GM21515 (cell line): ENCODE measurements at regions not wholly inside any gene's neighbourhood (a gene's known extent, or its start where the extent isn't known, plus 50 kb on each side); places are given as distances from the start of the nearest gene placed in this dataset.

Experiments
- ATAC-seq: cut with Tn5 transposase; IDR thresholded peaks from one replicate; pipeline ENCODE4 v1.9.1; 2021; ENCODE audit not compliant: unreplicated experiment

DNA sequence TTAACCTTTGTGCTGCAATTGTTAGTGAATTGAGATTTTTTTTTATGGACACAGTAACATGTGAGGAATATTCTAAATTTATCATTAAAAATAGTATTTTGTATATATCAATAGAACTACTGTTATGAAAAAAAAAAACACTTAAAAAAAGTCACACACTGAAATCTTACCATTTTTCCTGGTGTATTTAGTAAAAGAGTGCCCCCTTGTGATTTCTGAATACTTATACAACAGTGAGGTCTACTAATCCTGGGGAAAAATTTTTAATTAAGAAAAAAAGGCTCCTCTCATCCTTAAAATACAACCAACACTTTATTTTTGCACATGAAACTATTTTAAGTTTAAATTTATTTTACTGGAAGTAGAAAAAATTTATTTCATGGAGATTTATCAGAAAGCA lies 56.4 kb upstream of the SPOCK3 start:
- no peak for ATAC-seq

DNA sequence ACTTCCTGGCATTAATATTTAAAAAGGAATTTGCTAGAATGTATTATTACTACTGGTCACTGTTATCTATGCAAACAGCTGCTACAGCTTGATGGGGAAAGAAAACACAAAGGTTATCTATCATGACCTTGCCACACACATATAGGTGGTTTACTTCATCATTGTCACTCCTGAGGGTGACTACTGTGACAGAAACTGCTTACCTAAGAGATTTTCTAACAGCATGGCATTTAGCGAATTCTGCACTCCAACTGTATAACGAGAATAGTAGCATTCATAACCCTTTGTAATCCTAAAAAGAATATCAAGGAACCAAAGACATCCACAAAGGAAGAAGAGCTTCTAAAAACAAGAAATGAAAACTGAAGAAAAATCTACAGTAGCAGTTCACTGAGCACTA lies 74.6 kb upstream of the SPOCK3 start:
- ATAC-seq = no peak

DNA sequence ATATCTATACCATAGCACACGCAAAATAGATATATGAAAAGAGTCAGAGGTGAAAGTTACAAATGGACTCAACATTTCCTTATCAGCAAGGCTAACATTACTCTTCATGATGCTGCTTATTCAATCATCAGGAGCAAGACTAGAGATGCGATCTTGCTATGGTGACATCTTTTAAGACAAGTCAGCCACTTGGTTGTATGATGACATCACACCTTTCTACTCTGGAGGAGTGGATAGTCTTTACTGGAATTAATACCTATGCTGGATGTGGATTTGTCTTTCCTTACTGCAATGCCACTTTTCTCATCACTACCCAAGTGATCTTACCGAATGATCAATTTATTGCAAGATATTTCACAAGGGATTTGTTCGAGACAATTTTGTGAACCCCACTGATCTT lies 87.0 kb upstream of the SPOCK3 start:
- ATAC-seq = no peak

DNA sequence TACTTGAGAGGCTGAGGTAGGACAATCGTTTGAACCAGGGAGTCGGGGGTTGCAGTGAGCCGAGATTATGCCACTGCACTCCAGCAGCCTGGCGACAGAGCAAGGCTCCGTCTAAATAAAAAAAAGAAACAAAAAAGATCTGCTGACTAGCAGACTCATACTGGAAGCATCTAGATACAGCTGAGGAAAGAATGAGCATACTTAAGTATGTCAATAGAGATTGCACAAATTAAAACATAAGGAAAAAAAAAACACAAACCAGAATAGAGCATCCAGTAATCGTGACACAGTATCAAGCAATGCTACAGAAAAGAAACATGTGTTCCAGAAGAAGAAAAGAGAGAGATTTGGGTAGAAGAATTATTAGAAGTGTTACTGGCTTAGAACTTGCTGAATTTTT lies 105.5 kb upstream of the SPOCK3 start:
- no peak for ATAC-seq

DNA sequence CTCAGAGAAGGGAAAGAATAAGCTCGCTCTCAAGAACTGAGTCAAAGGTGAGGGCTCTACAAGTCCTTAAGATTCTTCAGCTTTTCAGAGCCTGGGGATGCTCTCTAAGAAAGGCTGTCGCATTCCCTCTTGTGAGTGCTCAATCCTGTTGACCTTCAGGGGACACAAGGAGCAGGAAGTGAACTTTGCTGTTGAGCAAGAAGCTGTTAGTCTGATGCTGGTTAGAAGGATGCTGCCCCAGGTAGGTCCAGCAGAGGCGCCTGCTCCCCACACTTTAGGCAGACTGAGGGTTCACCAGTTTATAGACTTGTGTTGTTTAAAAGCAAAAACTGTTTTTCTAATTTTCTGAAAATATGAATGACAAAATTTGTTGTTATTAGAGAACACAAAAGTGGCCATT lies 125.4 kb upstream of the SPOCK3 start:
- ATAC-seq = no peak

DNA sequence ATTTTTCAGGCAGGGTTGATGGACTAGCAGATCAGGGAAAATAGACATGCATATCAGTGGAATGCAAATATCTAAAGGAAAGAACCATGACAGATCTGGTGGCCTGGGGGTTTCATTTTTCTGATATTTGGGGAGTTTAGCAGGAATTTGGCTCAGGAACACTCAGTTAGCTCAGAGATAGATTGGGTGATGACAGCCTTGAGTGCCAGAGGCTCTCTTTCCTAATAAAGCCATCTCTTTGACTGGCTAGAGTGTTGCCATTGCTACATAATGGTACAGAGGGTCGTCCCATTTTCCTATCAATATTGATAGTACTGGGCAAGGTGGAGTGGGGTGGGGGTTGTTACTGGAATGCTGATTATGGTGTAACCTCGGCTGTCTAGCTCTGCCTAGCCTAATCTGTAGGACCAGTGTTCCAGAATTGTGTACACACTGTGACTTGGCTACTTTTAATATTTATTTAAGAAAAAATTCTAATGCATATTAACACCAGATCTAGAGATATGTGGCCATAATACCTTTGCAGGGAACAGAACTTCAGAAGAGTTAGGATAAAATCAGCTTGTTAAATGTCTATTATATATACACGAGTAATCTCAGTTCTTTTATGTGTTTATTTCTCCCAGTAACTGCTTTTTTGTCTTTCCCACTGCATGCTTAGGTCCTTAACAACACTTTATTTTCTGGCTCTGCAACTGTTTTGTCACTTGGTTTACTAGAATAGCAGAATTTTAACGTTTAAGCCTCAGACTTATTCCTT lies 145.0 kb upstream of the SPOCK3 start:
- no peak for ATAC-seq

DNA sequence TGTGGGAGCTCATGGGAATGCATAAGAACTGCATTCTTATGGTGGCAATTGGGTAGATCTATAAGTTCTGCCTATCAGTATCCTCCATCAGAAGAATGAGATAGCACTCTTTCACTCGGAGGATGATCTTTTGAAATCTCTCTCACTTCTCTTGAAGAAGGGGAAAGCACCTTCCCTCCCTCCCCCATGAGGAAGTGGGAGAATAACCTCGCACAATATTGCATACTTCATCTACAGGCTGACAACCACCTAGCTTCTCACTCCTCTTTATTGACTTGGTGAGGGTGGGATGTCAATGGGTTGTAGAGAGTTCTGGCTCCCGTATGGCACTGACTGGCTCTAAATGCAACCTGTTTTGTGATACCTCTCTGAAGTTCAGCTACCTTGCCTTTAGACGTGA lies 146.7 kb upstream of the SPOCK3 start:
- no peak for ATAC-seq

DNA sequence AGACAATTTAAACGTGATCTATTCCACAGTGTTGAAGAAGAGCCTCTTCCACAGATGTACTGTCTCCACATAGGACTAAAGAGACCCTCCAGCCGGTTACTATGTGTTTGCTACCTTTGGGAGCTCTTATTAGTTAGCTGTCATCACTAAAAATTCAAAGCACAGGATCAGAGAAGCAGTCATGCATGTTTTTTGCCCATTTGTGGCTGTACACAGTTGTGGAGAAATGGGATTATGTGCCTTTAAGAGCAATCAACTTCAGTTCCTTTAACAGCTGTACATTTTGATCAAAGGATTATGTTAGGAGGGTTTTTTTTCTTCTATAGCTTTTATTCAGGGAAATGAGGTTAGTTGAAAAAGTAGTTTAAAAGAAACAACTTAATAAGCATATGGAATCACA lies 149.0 kb upstream of the SPOCK3 start:
- ATAC-seq = no peak

DNA sequence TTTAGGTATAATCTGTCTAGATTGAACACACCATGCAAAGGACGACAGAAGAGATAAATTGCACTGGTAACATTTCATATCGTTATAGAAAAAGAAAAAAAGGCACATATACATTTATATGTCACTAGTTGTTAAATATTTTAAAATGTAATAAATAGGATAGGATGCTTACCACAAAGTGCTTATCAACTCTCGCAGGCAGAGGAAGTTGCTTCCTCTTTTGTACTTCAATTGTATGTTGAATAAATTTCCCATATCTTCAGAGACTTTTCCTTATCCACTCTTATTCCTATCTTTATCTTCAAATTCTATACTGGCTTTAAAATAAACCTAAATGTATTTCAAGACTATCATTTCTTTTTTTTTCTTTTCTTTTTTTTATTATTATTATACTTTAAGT lies 163.3 kb upstream of the SPOCK3 start:
- ATAC-seq = no peak

DNA sequence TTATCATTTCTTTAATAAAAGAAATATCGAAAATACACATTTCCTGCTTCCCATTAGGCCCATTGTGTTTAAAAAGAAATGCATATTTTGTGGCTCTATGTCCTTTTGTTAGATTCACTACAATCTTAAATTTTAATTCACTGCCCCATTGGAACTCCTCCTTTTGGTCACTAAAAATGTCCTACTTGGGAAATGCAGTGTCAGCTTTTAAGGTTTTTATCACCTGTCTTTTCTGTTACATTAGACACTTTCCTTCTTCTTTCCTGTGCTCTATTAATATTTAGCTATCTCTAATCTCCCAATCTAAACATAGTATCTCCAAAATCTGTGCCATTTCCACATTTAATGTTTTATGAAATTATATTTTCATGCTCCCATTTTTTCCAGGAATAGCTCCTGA lies 164.9 kb upstream of the SPOCK3 start:
- ATAC-seq = no peak

DNA sequence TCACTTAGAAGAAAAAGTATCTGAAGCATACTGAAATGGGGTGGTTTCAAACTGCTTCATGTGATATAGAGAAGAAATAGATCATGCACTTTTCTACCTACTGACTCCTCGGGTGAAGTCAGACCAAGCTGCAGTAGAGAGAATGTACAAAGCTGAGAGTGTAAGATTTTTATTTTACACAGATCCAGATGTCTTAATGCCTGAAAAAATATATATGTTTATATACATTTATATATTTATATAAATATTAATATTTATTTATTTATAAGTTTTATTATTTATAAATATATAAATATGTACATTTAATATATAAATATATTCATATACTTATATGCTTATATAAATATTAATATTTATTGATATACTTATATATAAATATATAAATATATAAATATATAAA lies 171.9 kb upstream of the SPOCK3 start:
- no peak for ATAC-seq

DNA sequence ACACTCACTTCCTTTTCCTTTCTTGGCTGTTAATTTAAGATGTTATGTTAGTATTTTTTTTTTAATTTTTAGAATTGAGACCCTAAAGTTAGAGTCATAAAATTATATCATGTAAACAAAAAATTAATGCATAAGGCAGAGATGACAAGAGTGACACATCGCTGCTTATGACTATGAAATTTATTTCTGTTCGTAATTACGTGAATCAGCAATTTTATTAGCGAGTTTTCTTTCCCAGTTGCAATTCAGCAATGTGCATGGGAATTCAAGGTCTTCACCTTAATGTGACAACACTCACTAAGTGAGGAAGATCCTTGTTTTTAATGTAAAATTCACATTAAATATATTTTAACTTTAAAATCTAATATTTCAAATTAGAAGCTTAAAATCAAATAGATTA lies 181.2 kb upstream of the SPOCK3 start:
- no peak for ATAC-seq

DNA sequence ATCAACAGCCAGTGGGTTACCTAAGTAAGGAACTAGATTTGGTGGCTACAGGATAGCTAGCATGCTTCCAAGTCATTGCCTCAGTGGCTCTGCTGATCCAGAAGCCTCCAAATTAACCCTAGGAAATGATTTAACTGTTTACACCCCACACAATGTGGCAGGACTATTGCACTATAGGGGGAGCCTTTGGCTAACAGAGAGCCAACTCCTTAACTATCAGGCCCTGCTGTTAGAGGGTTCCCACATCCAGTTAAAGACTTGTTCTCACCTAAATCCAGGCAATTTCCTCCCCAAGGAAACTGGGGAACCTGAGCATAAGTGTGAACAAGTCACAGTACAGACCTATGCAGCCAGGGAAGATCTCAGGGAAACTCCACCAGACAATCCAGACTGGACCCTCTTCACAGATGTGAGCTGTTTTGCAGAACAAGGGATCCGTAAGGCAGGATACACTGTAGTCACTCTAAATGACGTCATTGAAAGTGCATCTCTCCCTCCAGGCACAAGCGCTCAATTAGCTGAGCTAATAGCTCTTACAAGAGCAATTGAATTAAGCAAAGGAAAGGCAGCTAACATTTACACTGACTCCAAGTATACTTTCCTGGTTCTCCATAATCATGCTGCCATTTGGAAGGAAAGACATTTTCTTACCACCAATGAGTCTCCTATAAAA lies 185.3 kb upstream of the SPOCK3 start:
- no peak for ATAC-seq

DNA sequence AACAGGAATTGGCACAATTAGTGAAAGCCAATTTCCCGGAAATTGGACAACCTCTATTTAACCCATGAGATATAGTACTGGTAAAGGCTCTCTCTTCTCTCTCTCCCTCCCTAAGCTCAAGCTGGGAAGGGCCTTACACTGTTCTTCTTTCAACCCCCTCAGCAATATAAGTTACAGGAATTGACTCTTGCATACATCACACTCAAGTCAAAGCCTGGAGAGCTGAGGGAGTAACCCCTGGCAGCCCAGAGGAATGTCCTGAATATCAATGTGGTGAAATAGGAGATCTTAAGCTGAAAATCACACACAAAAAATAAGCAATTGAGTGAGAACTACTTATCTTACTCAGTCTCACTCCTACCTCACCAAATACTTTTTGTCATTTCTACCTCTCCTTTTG lies 186.9 kb upstream of the SPOCK3 start:
- ATAC-seq = no peak

DNA sequence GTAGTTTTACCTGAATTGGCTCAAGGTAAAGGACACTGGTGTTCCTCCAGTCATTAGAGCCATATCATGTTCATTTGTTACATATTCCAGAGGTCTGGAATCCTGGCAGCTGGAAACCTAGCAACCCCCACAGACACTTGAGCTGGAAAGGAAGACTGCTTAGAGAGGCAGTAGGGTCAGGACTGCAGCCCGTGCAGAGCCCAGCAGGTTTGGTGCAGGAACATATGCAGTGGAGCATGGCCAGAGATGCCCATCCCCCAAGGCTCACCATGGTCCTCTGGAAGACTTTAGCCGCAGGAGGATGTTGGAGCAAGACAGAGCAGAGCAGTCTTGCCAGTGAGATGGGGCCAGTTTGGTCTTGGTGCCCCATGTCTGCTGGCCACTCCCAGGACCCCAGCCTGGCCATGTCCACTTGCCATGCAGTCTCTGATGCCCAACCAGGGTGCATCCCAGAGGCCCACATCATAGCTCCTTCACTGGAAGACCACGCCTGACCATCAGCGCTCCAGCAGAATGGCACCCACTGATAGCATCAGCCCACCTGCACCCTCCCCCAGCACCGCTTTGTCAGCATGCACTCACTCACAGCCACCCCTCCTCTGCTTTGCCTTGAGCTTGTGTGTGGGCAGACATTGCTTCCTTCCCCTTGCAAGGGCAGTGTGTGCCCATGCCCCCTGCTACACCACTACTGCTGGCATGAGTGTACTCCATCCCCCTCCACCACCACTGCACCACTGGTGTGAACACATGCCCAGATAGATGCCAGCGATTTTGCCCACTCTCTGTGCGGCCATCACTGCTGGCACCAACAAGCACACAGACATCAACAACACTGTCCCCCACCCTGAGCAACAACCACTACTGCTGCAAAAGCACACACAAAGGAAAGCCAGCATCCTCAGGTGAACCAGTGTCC lies 190.3 kb upstream of the SPOCK3 start:
- no peak for ATAC-seq

DNA sequence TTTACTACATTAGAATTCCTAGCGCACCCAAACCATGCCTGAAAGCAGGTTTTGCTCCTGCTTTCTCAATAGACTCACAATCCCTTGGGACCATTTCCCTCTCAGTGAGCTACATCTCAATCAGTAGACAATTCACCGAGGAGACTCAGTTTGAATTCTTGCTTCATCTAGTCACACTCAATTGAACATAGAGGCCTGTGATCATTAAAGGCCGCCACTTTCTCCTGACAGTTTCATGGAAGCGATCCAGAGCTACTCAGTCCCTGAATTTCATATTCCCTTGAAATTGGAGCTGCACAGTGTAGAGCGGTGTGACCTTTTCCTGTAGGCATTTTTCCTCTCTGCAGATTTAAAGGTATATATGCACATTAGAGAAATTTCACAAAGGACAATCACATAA lies 193.9 kb upstream of the SPOCK3 start:
- no peak for ATAC-seq

DNA sequence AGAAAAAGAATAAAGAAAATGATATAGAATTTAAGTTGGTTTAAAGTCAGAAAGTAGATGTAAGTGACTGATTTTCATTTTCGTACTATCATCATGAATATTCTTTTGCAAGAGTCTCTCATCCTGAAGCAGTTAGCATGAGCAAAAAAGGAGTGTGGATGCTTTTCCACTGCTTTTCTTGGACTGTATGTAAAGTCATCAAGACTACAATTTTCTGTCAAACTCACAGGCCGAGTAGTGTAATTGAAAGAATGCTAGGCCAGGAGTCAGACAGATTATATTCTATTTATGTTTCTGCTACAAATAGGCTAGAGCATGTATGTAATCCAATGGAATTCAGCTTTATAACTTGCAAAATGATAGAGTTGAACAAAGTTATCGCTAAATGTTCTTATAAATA lies 197.1 kb upstream of the SPOCK3 start:
- no peak for ATAC-seq

DNA sequence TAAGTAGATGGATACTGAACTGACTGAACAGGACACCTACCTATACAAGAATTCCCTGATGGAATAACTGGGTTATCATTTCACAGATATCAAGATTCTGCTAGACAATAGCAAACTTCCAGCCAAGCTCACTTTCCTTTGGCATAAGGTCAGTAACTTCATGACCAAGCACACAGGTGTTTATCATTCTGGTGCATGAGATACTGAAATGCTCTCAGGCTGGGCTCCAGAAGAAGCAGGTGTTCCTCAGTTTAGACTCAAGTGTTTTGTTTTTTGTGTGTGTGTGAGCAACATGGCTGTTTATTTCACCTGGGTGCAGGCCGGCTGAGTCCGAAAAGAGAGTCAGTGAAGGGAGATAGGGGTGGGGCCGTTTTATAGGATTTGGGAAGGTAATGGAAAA lies 201.5 kb upstream of the SPOCK3 start:
- ATAC-seq = no peak

DNA sequence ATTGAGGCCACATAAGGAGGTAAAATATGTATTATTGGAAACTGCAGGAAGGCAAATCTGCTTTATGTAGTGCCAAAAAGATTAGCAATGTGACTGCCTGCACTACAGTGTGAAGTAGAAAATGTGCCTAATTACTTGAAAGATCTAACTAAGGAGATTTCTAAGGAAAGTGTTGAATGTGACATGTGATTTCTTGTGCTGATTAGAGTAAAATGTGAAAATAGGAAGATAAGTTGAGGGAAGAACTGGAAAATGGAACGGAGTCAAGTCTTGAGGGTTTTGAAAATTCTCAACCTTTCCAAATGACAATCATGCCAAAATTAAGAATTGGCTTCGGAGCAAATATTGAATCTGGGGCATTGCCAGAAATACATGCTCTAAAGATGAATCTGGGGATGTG lies 209.5 kb upstream of the SPOCK3 start:
- ATAC-seq = no peak

DNA sequence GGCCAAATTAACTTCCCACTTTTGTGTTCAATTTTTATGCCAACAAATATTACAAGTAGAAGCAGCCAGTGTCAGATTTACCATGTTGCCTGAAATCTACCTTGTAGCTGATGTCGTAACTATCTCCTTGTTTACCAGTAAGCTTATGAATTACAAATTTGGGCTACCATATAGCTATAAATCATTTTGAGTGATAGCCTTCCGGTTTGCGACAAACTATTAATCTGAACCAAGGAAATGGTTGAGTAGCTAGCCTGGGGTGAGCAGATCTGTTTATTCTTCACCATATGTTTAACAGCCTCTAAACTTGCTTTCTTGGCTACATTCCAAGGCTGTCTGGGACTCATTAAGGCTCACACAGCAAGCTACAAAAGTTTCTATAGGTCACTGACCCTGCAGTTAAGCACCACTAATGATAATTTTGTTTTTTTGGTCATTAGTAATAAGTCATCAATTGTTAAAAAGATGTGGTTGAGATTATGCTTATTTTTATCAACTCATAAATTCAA lies 218.7 kb upstream of the SPOCK3 start:
- no peak for ATAC-seq

DNA sequence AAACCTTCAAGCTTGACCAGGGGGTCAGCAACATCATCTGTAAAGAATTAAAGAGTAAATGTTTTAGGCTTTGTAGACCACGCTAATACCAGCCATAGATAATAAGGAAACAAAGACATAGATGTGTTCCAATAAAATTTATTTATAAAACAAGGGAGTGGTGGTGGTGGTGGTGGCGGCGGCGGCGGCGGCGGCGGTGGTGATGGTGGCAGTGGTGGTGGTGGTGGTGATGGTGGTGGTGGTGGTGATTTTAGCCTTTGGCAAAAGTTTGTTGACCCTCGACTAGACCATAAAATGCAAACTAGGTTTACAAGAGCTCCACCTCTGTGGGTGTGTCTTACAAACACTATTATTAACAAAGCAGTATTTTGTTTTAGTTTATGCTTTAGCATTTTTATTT lies 222.3 kb upstream of the SPOCK3 start:
- no peak for ATAC-seq

DNA sequence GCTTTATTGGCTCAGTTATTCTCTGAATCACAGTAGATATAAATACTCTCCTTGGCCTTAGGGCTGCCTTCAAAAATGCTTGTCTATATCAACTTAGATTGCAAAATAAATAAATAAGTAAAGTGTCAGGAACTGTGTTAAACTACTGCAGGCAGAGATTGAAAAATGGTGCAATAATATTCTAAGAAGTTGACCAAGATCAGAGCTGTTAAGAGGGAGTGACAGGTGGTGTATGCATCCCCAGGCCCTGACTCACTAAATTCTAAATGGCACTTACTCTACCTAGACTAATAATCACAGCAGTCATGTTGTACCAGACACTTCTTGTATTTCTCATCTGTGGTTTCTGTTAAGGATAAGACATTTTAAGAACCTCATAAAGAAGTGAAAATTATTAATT lies 235.1 kb upstream of the SPOCK3 start:
- no peak for ATAC-seq
